HG03045 (cell line): ENCODE measurements at regions not wholly inside any gene's neighbourhood (a gene's known extent, or its start where the extent isn't known, plus 50 kb on each side); places are given as distances from the start of the nearest gene placed in this dataset.

Experiments used
- ATAC-seq: cut with Tn5 transposase; IDR thresholded peaks from one replicate; pipeline ENCODE4 v1.9.1; 2021; ENCODE audit warnings: mild to moderate bottlenecking, moderate library complexity; ENCODE audit not compliant: unreplicated experiment

DNA sequence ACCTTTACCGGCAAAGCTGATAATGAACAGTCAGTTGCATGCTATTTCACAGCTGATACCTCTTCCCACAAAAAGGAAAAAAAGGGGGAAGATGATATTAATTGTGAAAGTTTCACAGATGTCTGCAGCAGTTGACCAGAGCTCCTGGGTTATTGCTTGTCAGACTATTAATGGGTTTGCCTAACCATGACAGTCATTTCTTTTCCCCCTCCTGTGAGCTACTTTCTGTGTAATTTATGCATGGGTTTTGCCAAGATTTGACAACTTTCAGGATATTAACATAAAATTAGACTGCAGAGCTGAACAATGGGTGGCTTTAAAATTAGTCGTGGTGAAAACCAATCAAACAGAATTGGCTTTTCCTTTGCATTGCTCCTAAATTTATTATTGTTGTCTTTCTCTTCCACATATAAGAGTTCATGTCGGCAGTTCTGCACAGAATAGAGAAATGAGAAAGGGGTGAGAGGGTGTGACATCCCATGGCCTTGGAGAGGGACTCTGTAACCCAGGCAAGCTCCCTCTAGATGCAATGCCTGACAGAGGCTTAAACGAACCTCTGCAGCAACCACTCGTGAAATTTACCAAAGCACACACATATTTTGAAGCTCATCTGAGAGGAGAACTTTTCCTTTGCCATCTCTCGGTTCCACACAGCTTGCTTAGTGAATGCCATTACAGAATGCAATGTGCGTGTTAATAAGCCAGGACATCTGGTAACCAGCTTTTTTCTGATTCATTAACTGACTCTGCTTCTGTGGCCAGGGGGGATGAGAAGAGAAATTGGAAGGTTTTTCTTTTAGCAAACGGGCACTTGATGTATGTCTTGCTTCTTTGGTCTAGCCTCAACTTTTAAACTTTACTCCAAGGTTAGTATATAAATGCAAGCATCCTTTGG lies 82.2 kb upstream of the ITGA4 start:
- ATAC-seq: peak; percentile 78

DNA sequence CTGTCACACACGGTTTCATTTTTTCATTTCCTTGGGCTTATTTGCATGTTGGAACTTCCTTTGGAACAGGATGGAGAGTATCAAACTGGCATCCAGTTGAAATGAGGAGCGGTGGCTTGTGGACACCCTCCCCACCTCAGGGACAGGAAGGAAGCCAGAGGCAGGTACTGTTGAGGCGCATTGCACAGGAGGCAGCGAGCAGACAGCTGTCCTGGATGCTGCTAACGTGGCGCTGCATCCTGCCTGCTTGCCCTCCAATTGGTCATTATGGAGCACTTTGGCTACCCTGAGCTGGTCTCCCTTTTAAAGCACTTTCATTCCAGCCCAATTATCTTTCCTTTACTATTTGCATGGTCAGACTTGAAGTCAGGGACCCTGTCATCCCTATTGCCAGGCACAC lies 80.7 kb upstream of the ITGA4 start:
- no peak for ATAC-seq

DNA sequence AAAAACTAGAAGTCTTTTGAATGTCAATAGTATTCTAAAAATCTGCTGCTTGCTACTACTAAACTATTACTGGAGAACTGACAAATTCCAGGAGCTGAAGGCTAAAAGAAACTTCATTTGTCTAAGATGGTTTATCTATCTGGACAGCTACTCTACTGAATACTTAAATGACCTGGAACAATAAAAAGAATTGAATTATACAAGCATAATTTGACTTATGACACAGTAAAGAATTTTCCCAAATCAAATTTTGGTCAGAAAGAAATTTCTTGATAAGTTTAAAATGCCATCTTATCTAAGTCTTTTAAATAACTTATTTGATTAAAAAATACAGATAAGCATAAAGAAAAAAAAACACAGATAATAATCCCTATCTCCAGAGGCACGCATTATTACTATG lies 80.2 kb upstream of the ITGA4 start:
- no peak for ATAC-seq

GRCh38 chr2:181378491-181378890 lies 78.7 kb upstream of the ITGA4 start:
- ATAC-seq: no peak

- ATAC-seq: no peak
Measured at GRCh38 chr2:181380581-181380980, 76.6 kb upstream of the ITGA4 start.

- no peak for ATAC-seq
Measured at GRCh38 chr2:181384923-181385322, 72.3 kb upstream of the ITGA4 start.

- ATAC-seq: no peak
Measured at GRCh38 chr2:181389524-181389923, 67.7 kb upstream of the ITGA4 start.

GRCh38 chr2:181393472-181393871 lies 63.7 kb upstream of the ITGA4 start:
- ATAC-seq: no peak

GRCh38 chr2:181394741-181395437 lies 62.3 kb upstream of the ITGA4 start:
- no peak for ATAC-seq

DNA sequence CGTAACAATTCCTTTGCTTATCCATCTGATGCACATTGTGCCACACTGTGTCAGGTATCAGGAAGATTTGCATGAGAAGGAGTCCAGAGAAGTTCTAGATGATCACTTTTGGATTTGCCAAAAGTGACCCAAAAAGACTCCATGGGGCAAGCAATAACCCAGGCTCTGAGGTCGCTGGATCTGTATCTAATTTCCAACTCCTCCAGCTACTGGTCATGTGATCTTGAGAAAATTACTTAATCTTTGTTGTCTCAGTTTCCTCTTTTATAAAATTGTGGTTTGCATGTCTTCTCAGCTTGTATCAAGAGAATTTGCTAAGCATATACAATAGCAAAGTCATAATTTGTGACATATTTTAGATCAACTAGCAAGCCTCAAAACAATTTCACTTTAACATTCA lies 61.3 kb upstream of the ITGA4 start:
- ATAC-seq: no peak

DNA sequence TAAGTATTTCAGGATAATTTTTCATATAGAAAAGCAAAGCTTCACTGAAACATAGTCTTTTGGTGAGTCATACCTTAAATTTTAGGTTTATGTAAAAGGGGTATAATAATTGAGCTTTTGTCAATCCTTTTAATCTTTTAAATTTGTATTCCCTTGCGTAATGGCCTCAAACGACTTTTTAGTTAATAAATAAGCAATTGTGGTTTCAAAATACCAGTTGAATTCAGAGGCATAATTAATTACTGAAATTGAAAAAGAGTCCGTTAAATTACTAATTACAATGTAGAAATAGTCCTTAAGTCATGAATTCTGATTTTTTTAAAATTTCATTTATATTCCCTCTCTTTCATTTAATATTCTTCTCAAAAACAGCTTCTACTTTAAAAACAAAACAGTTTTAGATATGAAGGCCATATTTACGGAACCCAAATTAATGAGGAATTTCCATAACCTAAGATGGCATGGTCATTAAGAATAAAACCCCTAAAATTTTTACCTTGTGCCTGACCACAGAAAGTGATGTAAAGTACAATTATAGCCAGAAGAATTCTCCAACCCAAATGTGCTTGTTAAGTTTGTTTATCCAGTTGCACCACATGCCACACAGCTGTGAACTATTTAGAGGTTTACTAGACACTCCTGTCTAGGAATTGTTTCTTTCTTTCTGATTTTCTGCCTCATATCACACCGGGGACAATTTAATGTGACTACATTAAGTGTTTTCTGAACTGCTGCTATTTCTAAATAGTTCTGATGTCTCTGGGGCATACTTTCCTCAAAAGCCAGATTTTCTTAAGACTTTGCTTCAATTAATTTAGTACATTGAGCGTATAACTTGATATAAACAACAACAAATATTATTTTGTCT lies 60.7 kb upstream of the ITGA4 start:
- no peak for ATAC-seq

DNA sequence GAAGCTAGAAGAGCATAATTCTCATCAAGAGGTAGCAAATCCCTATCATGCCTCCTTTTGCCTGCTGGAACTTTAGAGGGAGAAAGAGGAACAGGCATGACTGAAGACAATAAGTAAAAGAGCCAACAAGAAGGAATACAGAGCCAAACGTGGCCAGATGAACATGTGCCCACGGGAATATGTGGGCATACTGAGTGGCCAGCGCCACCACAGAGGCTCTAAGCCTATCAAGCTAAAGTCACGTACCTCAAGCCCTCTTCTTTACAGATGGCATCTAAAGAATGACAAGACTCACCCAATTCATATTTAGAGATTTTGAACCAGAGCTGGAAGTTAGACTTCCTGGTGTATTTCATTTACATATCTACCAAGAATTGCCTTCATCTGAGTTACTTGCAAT lies 59.9 kb upstream of the ITGA4 start:
- no peak for ATAC-seq

DNA sequence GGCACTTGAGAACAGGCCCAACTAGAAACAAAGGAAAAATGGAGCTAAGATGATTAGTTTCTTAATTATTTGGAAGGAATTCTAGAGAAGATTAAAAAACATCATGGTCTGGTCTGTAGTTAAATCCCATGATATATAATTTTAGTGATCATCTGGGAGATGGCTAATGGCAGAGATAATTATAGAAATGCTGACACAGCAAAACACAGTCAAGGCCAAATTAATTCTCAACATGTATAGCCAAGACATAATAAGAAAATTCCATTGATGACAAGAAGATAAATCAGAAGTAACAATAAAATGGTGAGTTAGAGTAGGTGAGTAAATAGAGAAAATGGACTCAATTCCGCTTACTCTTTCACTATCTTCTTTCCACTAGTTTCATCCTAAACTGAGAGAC lies 59.2 kb upstream of the ITGA4 start:
- ATAC-seq: no peak

DNA sequence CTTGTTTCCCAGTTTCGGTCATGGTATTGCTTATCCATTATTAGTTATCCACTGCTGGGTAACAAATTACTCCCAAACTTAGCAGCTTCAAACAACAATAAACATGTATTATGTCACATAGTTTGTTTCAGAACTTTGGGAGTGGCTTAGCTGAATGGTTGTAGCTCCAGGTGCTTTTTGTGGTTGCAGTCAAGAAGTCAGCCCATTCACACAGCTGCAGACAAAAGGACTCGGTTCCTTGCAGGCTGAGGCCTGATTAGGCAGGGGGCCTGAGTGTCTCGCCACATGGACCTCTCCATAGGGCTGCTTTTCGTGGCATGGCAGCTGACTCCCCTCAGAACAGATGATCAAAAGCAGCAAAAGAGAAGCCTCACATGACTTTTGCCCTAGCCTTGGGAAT lies 58.2 kb upstream of the ITGA4 start:
- ATAC-seq: peak; percentile 49

DNA sequence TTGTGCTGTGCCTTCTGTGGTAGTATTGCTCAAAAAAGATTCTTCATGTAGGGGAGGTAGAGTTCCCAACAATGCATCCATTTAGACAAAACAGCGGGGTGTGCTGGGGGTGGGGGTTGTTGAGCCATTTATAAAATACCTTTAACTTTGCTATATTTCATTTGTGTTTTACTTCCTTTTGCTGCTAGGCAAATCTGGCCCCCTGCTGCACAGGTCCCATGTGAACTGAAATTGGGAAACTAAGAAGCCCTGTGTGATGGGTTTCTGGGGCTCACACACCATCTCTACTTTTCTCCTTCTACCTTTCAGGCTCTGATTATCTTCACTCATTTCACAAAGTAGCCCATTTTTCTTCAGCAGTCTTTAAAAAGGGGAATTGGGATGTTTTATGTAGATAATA lies 52.7 kb upstream of the ITGA4 start:
- no peak for ATAC-seq

GRCh38 chr2:181407171-181407570 lies 50.0 kb upstream of the ITGA4 start:
- no peak for ATAC-seq
